ENCODE measurements at regions not wholly inside any gene's neighbourhood (a gene's known extent, or its start where the extent isn't known, plus 50 kb on each side); places are given as distances from the start of the nearest gene placed in this dataset.
"Not testable (repeated sequence)": the region's sequence is repeated elsewhere in the genome, so short reads cannot be mapped to it uniquely, and the experiment has no call there.

DNA sequence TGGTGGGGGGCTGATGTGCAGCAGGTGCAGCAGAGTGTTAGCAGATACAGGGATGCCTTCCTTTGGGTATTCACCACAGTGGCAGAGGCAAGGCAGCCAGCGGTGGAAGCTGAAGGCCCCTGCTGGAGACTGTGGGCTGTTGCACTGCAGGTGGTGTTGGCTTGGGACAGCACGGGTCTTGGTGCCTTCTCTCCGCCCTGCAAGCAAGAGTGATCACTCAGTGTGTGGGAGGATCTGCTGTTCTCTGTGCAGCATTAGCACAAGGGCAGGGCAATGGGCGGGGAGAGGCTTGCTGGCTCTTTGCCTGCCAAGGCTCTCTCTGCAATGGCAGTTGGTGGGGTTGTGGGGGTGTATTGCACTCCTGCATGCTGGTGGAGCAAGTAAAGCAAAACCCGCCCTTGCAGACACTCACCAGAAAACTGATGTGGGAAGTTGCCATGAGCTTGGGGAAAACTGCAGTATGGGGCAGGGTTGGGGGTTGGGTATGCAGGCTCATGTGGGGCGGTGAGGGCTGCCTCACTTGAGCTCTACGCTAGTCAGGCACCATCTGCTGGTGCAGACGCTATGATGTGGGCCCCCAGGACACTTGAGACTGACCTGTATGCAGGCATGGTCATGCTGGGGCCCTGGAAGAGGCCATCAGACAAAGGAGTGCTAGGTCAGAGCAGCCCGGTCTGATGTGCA lies 820.8 kb upstream of the GRIA3 start:
- in situ Hi-C loops (cut with HindIII; ENCODE audit: low sequenced_read_pairs): no loop called here
- DNase-seq (ENCODE audit: low spot score): no peak

DNA sequence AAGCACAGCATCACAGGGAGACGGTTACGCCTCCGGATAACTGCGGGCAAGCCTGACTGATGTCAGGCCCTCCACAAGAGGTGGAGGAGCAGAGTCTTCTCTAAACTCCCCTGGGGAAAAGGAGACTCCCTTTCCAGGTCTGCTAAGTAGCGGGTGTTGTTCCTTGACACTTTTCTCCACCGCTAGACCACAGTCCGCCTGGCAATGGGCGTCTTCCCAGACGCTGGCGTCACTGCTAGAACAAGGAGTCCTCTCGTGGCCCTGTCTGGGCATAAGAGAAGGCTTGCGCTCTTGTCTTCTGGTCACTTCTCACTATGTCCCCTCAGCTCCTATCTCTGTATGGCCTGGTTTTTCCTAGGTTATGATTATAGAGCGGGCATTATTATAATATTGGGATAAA lies 808.5 kb upstream of the GRIA3 start:
- DNase-seq (ENCODE audit: low spot score); in situ Hi-C loops (cut with HindIII; ENCODE audit: low sequenced_read_pairs): not testable (repeated sequence)

DNA sequence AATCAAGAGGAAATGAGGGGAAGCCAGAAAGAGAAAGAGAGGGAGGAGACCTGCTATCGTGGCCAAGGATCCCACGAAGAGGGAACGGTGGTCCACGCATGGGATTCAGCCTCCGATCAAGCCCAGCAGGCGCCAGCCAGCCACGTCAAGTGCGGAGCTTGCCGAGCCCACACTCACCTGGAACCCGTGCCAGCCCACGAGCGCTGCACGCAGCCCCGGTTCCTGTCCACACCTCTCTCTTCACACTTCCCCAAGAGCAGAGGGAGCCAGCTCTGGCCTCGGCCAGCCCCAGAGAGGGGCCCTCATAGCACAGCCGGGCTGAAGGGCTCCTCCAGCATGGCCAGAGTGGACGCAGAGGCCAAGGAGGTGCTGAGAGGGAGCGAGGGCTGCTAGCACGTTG lies 795.1 kb upstream of the GRIA3 start:
- no peak for DNase-seq (ENCODE audit: low spot score)
- in situ Hi-C loops (cut with HindIII; ENCODE audit: low sequenced_read_pairs): no loop called here

DNA sequence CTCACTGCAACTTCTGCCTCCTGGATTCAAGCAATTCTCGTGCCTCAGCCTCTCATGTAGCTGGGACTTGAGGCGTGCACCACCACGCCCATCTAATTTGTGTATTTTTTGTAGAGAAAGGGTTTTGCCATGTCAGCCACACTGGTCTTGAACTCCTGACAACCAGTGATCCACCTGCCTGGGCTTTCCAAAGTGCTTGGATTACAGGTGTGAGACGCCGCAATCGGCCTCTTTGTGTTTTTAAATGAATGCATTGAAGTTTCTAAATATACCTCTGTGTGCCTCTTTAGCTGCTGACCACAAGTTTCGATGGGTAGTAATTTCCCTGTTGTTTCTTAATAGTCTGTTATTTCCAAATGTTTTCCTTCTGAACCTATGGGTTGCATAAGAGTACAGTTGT lies 765.3 kb upstream of the GRIA3 start:
- in situ Hi-C loops (cut with HindIII; ENCODE audit: low sequenced_read_pairs): no loop called here
- no peak for DNase-seq (ENCODE audit: low spot score)

DNA sequence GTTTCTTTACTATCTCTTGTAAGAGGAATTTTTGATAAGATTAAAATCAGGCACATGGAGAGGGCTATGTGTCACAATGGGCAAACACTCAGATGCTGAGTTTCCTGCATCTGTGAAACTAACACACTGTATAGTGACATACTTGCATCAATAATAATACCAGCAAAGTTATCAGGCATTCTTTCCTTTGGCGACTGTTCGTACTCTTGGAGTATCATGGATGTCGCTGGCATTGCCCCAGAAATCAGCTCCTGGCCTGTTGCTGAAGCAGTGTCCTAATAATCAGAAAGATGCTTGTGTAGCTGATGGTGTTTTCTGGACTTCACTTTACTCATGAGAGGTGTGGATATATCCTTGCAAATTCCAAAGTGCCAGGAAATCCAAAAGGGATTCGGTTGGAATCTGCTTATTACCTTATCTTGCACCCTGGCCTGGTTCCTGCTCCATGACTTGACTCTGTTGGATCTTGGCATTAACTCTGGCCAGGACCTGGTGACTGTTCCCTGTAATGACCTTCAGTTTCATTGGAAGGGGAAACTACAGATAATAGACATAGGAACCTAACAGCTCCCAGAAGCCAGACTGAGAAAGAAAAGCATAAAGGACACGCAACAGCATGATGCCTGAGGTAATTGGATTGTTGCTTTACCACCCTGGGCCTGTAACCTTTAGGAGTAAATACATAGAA lies 762.5 kb upstream of the GRIA3 start:
- in situ Hi-C loops (cut with HindIII; ENCODE audit: low sequenced_read_pairs): no loop called here
- no peak for DNase-seq (ENCODE audit: low spot score)

DNA sequence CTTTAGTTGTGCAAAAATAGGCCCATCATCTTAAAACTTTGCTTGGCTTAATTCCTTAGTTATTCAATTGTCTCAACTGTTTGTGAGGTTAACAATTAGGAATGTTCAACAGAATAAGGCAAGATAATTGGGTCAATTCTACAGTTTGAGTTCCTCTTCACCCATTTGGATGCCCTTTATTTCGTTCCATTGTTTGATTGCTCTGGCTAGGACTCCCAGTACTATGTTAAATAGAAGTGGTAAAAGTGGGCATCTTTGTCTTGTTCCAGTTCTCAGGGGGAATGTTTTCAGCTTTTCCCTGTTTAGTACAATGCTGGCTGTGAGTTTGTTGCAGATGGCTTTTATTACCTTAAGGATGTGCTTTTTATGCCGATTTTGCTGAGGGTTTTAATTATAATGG lies 761.5 kb upstream of the GRIA3 start:
- in situ Hi-C loops (cut with HindIII; ENCODE audit: low sequenced_read_pairs): no loop called here
- no peak for DNase-seq (ENCODE audit: low spot score)

DNA sequence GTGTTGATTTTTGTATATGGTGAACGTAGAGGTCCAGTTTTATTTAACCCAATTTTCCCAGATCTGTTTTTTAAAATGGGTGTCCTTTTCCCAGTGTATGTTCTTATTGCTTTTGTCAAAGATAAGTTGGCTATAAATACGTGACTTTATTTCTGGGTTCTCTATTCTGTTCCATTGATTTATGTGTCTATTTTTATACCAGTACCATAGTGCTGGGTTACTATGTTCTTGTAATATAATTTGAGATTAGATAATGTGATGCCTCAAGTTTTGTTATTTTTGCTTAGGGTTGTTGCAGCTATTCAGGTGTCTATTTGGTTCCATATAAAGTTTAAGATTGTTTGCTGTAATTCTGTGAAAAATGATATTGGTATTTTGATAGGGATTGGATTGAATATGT lies 749.1 kb upstream of the GRIA3 start:
- in situ Hi-C loops (cut with HindIII; ENCODE audit: low sequenced_read_pairs): no loop called here
- DNase-seq (ENCODE audit: low spot score): no peak

DNA sequence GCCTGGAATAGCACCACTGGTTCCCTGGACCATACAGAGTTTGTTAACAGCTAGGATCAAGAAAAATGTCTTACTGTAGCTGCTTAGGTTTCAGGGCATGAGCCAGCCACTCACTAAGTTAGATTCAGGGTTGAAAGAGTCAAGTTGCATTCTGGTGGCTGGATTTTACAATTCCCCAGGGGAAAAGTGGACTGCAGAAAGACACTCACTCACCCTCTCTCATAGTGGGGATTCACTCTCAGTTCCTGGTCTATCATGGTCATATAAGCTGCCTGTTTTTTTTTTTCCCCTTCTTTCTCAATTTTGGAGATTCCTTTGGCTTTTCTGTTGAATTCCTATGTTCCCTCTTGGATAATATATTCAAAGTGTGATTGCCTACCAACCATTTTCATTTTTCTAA lies 744.2 kb upstream of the GRIA3 start:
- in situ Hi-C loops (cut with HindIII; ENCODE audit: low sequenced_read_pairs): no loop called here
- DNase-seq (ENCODE audit: low spot score): no peak

DNA sequence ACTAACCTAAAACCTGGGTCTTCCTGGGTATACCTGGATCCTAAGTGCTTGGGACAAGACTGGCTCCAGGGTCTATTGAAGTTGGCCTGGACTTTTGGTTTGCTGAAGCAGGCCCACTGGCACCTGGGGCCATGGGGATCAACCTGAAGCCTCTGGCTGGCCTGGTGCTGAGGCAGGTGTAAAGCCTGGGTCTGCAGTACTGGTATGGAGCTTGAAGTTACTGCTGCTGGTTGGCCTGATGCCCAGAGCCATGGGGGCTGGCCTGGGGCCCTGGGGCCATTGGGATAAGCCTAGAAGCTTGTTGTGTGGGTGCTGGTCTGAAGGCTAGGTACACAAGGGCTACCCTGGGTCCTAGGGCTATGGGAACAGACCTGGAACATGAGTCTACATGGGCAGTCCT lies 743.2 kb upstream of the GRIA3 start:
- in situ Hi-C loops (cut with HindIII; ENCODE audit: low sequenced_read_pairs): no loop called here
- DNase-seq (ENCODE audit: low spot score): no peak

DNA sequence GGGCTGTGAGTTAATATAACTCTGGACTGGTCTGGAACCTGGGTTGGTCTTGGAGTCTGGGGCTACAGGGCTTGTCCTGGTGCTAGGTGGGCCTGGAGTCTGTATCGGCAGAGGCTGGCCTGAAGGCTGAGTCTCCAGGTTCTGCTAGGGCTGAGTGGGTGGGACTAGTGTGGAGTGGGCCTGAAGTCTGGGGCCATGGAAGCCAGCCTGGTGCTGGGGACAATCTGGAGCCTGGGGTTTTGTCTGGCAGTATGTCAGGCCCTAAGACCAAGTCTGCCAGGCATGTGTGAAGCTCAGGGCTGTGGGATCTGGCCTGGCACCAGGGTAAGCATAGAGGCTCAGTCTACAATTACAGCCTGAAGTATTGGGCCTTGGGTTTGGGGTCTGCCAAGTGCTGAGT lies 742.6 kb upstream of the GRIA3 start:
- no peak for DNase-seq (ENCODE audit: low spot score)
- in situ Hi-C loops (cut with HindIII; ENCODE audit: low sequenced_read_pairs): no loop called here

DNA sequence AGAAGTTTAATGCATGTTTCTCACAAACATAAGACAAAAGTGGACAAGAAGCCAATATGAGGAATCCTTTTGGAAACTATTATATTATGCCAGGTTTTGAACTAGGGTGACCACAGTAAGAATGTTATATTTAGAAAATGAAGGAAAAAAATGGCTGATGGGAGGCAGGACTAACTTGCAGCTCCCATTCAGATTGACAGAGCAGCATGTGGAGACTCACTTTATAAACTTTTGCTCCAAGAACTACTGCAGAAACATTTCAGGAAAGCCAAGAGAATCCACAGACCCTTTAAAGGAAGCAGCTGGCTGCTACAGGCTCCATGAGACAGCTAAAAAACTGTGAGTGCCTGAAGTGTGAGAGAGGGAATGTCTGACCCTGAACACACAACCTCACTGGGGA lies 738.6 kb upstream of the GRIA3 start:
- in situ Hi-C loops (cut with HindIII; ENCODE audit: low sequenced_read_pairs): no loop called here
- DNase-seq (ENCODE audit: low spot score): no peak

DNA sequence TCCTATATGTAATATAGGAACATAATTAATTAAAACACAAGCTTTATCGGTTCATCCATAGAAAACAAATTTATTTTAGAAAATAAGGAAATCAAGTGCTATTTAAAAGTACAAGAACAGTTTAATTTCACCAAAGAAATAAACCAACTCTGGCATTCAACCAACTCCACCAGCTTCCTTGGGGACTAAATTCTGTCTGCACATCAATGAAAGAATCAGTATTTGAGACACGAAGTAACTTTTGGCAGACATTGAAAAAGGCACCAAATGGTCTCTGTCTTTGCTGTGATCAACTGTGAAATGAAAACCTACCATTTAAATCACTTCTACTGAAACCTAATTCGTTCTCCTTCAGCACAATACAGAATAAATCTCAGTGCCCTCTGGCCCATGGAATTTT lies 719.7 kb upstream of the GRIA3 start:
- peak; percentile 18 for DNase-seq (ENCODE audit: low spot score)
- in situ Hi-C loops (cut with HindIII; ENCODE audit: low sequenced_read_pairs): no loop called here

DNA sequence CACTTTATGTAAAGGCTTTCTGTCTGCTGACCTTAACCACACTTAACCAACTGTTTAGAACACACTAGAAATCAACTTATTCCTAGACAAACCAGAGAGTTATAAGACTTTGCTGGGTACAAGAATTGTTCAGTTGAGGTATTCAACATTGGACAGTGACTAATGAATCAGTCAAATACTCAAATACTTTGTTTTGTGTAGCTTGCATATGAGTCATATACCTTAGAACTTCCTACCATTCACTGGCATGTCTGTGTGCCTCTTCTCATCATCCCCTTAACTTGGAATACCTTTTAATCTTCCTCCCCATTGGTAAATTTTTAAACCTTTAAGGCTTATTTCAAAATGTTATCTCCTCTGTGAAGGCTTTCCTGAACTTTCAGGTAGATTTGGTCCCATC lies 708.8 kb upstream of the GRIA3 start:
- DNase-seq (ENCODE audit: low spot score): no peak
- in situ Hi-C loops (cut with HindIII; ENCODE audit: low sequenced_read_pairs): no loop called here

DNA sequence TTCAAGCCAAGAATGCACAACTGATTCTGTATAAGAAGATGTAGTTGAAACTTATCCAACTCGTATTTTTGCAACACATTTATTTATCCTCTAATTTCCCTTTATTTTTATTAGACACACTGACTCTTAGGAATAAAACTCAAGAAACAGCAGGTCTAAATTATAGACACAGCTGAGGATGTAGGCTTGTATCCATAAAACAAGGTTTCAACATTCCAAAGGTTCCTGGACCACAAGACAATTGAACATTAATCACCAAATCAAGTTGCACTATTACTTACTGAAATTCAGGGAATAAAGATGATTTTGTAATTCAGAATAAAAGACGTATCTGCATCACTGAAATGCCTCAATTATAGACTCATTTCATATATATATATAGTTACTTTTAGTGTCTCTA lies 683.5 kb upstream of the GRIA3 start:
- in situ Hi-C loops (cut with HindIII; ENCODE audit: low sequenced_read_pairs): no loop called here
- no peak for DNase-seq (ENCODE audit: low spot score)

DNA sequence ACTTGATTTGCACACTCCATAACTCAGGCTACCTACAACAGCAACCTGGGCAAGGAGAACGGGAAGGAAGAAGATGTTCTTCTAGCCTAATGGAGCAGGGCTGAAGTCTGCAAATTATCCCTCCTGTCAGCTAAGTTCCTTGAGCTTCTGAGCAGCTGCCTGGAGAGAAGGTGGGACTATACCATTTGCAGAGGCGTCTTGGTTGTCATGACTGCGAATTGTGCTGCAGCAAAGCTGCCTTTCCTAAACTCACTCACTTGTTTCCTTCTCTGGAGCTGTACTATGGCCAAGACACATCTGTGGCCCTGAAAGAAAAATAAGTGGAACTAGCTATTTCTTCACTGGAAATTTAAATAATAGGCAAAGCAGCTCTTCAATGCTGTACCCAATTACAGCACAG lies 682.4 kb upstream of the GRIA3 start:
- in situ Hi-C loops (cut with HindIII; ENCODE audit: low sequenced_read_pairs): no loop called here

DNA sequence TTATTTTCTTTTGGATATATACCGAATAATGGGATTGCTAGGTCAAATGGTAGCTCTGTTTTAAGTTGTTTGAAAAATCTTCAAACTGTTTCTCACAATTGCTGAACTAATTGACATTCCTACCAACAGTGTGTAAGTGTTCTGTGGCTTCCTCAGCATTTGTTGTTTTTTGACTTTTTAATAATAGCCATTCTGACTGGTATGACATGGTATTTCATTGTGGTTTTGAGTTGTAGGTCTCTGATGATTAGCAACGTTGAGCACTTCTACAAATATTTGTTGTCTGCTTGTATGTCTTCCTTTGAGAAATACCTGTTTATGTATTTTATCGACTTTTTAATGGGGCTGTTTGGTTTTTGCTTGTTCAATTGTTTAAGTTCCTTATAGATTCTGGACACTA lies 680.1 kb upstream of the GRIA3 start:
- no peak for DNase-seq (ENCODE audit: low spot score)
- in situ Hi-C loops (cut with HindIII; ENCODE audit: low sequenced_read_pairs): no loop called here

More for the DNA sequence above, 682.4 kb upstream of the GRIA3 start:
- DNase-seq (ENCODE audit: low spot score): no peak

DNA sequence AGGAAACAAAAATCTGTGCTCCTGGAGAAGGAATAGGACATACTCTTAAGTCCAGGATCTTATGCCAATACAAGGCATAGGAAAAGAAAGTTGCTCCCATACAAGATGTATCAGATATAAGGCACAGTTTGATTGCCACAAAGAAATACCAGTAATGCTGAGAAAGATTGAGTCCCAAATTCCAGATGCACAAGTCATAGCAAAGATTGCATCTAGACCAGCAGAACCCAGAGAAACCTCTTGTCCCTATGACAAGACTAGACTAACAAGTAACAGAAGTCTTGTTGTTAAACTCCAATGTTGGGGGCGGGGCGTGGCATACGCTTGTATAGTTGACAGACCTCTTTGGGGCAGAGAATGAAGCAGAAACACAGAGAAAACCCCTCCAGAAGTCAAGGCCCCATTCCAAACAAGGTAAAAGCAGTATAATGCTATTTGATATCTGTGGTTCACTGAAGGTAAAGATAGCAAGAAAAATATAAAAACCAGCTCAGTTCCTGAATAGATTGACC lies 671.5 kb upstream of the GRIA3 start:
- DNase-seq (ENCODE audit: low spot score): no peak
- in situ Hi-C loops (cut with HindIII; ENCODE audit: low sequenced_read_pairs): no loop called here

DNA sequence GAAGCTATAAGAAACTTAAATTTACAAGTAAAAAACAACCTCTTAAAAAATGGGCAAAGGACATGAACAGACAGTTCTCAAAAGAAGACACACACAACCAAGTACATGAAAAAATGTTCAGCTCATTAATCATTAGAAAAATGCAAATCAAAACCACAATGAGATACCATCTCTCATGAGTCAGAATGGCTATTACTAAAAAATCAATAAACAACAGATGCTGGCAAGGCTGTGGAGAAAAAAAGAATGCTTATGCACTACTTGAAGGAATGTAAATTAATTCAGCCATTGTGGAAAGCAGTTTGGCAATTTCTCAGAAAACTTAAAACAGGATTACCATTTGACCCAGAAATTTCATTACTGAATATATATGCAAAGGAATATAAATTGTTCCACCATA lies 666.3 kb upstream of the GRIA3 start:
- DNase-seq (ENCODE audit: low spot score): no peak
- in situ Hi-C loops (cut with HindIII; ENCODE audit: low sequenced_read_pairs): no loop called here

DNA sequence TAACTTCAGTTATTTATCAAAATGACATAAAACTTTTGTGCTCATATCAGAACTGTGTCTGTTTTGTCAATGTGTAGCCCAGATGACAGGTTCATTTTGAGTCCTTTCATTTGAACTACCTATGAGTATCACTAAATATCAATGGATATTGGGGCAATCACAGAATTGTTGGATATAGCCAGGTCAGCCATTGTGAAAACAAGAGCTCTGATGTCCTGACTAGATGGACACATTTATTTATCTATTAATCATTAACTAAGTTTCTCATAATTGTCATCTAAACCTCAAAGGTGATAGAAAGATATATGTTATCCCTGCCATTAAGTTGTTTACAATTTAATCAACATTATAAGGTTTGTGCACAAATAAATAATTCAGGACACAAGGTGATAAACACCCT lies 638.3 kb upstream of the GRIA3 start:
- no peak for DNase-seq (ENCODE audit: low spot score)
- in situ Hi-C loops (cut with HindIII; ENCODE audit: low sequenced_read_pairs): no loop called here

DNA sequence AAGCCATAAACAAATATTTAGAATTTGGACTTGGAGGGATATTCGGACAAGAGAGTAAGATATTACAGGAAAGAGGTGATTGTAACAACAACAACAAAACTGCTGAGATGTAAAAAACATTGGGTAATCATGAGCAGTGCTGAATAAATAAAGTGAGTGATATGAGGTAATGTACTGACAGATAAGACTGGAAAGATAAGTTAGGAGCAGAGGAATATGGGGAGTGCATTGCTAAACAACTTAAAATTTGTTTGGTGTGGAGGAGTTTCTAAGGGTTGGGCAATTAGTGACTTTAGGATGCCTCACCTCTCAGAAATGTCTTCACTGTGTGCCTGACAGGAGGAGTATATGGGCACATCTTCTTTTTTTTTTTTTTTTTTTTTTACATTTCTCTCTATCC lies 637.8 kb upstream of the GRIA3 start:
- in situ Hi-C loops (cut with HindIII; ENCODE audit: low sequenced_read_pairs): no loop called here
- no peak for DNase-seq (ENCODE audit: low spot score)

DNA sequence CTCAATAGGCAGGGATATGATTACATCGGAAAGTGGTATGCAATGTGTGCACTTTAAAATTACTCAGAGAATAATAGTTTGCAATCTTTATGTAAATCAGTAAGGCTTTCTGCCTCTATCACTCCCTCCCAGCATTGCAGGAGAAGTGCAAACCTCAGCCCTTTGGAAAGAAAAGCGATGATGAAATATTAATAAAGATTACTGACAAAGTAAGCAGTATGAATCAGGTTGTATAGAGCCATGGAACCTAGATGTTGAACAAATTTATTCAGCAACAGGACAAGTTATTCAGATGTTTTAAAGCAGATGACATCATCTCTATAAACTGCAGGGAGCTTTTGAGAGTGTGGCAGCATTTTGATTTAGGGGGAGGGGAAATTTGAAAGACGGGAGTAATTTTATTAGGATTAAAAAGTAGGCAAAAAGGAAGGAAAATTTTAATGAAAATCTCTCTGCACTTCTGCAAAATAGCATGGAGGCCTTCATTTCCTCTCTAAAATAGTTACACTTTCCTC lies 631.7 kb upstream of the GRIA3 start:
- in situ Hi-C loops (cut with HindIII; ENCODE audit: low sequenced_read_pairs): no loop called here
- DNase-seq (ENCODE audit: low spot score): no peak
